ENCODE measurements at regions not wholly inside any gene's neighbourhood (a gene's known extent, or its start where the extent isn't known, plus 50 kb on each side); places are given as distances from the start of the nearest gene placed in this dataset.

DNA sequence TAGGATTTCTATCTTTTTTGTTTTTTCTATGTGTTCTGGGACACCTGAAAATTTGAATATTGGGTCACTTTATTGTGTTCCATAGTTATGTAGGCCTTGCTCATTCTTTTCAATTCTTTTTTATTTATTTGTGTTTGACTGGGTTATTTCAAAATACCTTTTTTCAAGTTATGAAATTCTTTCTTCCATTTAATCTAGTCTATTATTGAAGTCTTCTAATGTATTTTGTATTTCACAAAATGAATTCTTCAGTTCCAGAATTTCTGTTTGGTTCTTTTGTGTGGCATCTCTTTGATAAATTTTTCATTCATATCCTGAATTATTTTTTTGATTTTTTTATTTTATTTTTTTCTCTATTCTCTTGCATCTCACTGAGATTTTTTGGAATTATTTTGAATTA is 628.8 kb downstream of the NR2F1-AS1 start:
- Histone ChIP-seq H3K27me3 (no peaks in the 10 kb centered on the region), H3K27ac (no peak overlapping the region), H3K4me1 (no peaks in the 10 kb centered on the region), H3K9me3 (peaks cover 0 to 41% (median 0%) of the 10 kb centered on the region in 3 donors), H3K4me3 (no peak overlapping the region), H3K36me3 (no peaks in the 10 kb centered on the region)
- no peak for TF ChIP-seq EP300 (IDR thresholded peaks at IDR 0.05)
- TF ChIP-seq, protein P1, sequence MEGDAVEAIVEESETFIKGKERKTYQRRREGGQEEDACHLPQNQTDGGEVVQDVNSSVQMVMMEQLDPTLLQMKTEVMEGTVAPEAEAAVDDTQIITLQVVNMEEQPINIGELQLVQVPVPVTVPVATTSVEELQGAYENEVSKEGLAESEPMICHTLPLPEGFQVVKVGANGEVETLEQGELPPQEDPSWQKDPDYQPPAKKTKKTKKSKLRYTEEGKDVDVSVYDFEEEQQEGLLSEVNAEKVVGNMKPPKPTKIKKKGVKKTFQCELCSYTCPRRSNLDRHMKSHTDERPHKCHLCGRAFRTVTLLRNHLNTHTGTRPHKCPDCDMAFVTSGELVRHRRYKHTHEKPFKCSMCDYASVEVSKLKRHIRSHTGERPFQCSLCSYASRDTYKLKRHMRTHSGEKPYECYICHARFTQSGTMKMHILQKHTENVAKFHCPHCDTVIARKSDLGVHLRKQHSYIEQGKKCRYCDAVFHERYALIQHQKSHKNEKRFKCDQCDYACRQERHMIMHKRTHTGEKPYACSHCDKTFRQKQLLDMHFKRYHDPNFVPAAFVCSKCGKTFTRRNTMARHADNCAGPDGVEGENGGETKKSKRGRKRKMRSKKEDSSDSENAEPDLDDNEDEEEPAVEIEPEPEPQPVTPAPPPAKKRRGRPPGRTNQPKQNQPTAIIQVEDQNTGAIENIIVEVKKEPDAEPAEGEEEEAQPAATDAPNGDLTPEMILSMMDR (IDR thresholded peaks at IDR 0.05): no peak
- TF ChIP-seq POLR2A (IDR thresholded peaks at IDR 0.05): no peak
- TF ChIP-seq POLR2AphosphoS5 (IDR thresholded peaks at IDR 0.05): no peak
- ATAC-seq: no peak

- Histone ChIP-seq H3K4me3 (no peak overlapping the region), H3K4me1 (no peaks in the 10 kb centered on the region), H3K27me3 (no peaks in the 10 kb centered on the region), H3K9me3 (peaks cover 0 to 41% (median 0%) of the 10 kb centered on the region in 3 donors), H3K36me3 (no peaks in the 10 kb centered on the region), H3K27ac (no peak overlapping the region)
- ATAC-seq: no peak
- TF ChIP-seq POLR2A (IDR thresholded peaks at IDR 0.05): no peak
- TF ChIP-seq, protein P1 (IDR thresholded peaks at IDR 0.05): no peak
- no peak for TF ChIP-seq EP300 (IDR thresholded peaks at IDR 0.05)
- TF ChIP-seq POLR2AphosphoS5 (IDR thresholded peaks at IDR 0.05): no peak
Observed at GRCh38 chr5:92951746-92952145, 629.3 kb downstream of the NR2F1-AS1 start.

DNA sequence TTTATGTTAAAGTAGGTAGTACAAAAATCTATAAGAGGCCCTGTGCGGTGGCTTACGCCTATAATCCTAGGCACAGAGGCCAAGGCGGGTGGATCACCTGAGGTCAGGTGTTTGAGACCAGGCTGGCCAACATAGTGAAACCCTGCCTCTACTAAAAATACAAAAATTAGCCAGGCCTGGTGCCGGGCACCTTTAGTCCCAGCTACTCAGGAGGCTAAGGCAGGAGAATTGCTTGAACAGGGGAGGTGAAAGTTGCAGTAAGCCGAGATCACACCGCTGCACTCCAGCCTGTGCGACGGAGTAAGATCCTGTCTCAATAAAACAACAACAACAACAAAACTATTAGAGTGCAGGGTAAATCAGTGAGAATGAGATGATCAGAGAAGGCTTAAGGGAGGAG is 634.5 kb downstream of the NR2F1-AS1 start:
- peaks cover 0 to 27% (median 0%) of the 10 kb centered on the region in 3 donors for H3K9me3 ChIP-seq
- H3K36me3 ChIP-seq: no peaks in the 10 kb centered on the region
- TF ChIP-seq POLR2A (IDR thresholded peaks at IDR 0.05) (no peak), POLR2AphosphoS5 (IDR thresholded peaks at IDR 0.05) (no peak), EP300 (IDR thresholded peaks at IDR 0.05) (no peak)
- TF ChIP-seq, protein P1 (IDR thresholded peaks at IDR 0.05): no peak
- WGBS, 2 donors (ENCODE audit: low coverage in 1 of 2): 94 to 99% methylated on average over 7 to 8 of the region's 8 CpGs
- H3K4me3 ChIP-seq: no peak overlapping the region
- no peaks in the 10 kb centered on the region for H3K4me1 ChIP-seq
- no peaks in the 10 kb centered on the region for H3K27me3 ChIP-seq
- H3K27ac ChIP-seq: no peak overlapping the region
- no peak for ATAC-seq

GRCh38 chr5:92945605-92946097 is 635.4 kb downstream of the NR2F1-AS1 start:
- TF ChIP-seq POLR2AphosphoS5 (IDR thresholded peaks at IDR 0.05): no peak
- TF ChIP-seq EP300 (IDR thresholded peaks at IDR 0.05): no peak
- no peak for TF ChIP-seq POLR2A (IDR thresholded peaks at IDR 0.05)
- TF ChIP-seq, protein P1 (IDR thresholded peaks at IDR 0.05): no peak
- no peak overlapping the region for H3K27ac ChIP-seq
- H3K9me3 ChIP-seq: peaks cover 0 to 18% (median 0%) of the 10 kb centered on the region in 3 donors
- no peak overlapping the region for H3K4me3 ChIP-seq
- ATAC-seq: no peak
- no peaks in the 10 kb centered on the region for H3K4me1 ChIP-seq
- no peaks in the 10 kb centered on the region for H3K36me3 ChIP-seq
- no peaks in the 10 kb centered on the region for H3K27me3 ChIP-seq

DNA sequence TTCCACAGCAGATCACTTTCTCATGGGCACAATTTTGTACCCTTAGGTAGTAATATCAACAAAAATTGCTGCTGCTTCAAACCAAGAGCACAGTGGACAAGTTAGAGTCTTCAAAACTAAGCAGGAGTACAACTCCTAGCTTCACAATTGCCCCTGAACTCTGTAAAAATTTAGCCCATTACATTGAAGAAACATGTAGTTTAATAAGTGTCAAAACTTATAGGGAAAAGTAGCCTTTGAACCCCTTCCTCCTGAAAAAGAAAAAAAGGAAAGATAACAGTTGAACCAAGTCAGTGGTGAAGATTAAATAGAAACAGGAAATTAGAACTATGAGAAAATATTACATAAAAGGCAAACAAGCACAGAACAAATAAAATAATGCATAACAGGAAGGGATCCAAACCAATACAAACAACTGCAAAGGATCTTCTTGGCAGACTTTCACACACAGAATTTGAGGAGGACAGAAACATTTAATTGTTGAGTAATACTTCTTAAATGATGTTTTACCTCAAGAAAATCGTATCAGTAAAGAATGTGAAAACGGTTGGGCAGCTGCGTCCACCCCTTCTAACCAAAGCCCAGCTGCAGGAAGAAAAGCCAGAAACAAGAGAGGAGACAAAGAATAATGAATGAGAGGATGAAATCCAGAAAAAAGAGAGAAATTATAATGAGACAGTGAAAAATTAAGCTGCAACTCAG is 636.0 kb downstream of the NR2F1-AS1 start:
- H3K27me3 ChIP-seq: no peaks in the 10 kb centered on the region
- 0 to 16% methylated on average over 3 of the region's 3 CpGs for WGBS, 2 donors (ENCODE audit: low coverage in 1 of 2)
- TF ChIP-seq, protein P1 (IDR thresholded peaks at IDR 0.05): no peak
- no peak for TF ChIP-seq POLR2AphosphoS5 (IDR thresholded peaks at IDR 0.05)
- TF ChIP-seq POLR2A (IDR thresholded peaks at IDR 0.05): no peak
- H3K36me3 ChIP-seq: no peaks in the 10 kb centered on the region
- H3K4me1 ChIP-seq: no peaks in the 10 kb centered on the region
- H3K27ac ChIP-seq: no peak overlapping the region
- no peak for ATAC-seq
- H3K9me3 ChIP-seq: peaks cover 0 to 13% (median 0%) of the 10 kb centered on the region in 3 donors
- no peak overlapping the region for H3K4me3 ChIP-seq
